H9 (cell line): ENCODE measurements at regions not wholly inside any gene's neighbourhood (a gene's known extent, or its start where the extent isn't known, plus 50 kb on each side); places are given as distances from the start of the nearest gene placed in this dataset.
A peak's percentile ranks its signal among the peaks of the same experiment; 100 is the strongest.

Experiments used
- DNase-seq: peaks from one replicate; pipeline ENCODE4 v3.0.0-alpha.2; 2017
- H2AFZ ChIP-seq: one replicate; pipeline ENCODE4 v1.6.1; 2013; ENCODE audit warnings: mild to moderate bottlenecking, low read length, control low read depth, moderate library complexity
- H2AK5ac ChIP-seq: 2 replicates; pipeline ENCODE4 v1.6.1; 2013; ENCODE audit warnings: low read length, control low read depth, mixed read lengths; ENCODE audit not compliant: insufficient read length
- H2BK120ac ChIP-seq: one replicate; pipeline ENCODE4 v1.6.1; 2013; ENCODE audit warnings: low read depth, mild to moderate bottlenecking, low read length, control low read depth, inconsistent platforms; ENCODE audit not compliant: poor library complexity, severe bottlenecking
- H2BK12ac ChIP-seq: 2 replicates; pipeline ENCODE4 v1.6.1; 2013; ENCODE audit warnings: low read length, control low read depth, mixed read lengths, low read depth; ENCODE audit not compliant: insufficient read length
- H2BK15ac ChIP-seq: 2 replicates; pipeline ENCODE4 v1.6.1; 2013; ENCODE audit warnings: low read depth, low read length, control low read depth
- H2BK20ac ChIP-seq: one replicate; pipeline ENCODE4 v1.6.1; 2013; ENCODE audit warnings: low read depth, mild to moderate bottlenecking, low read length, control low read depth, inconsistent platforms; ENCODE audit not compliant: poor library complexity, severe bottlenecking
- H2BK5ac ChIP-seq: 2 replicates; pipeline ENCODE4 v1.6.1; 2013; ENCODE audit warnings: low read length, control low read depth, mixed read lengths; ENCODE audit not compliant: insufficient read length
- H3K14ac ChIP-seq: 2 replicates; pipeline ENCODE4 v1.6.1; 2013; ENCODE audit warnings: low read length, control low read depth; ENCODE audit not compliant: insufficient read depth
- H3K18ac ChIP-seq: 2 replicates; pipeline ENCODE4 v1.6.1; 2013; ENCODE audit warnings: low read depth, mild to moderate bottlenecking, mixed read lengths, low read length, control low read depth; ENCODE audit not compliant: insufficient read length
- H3K23ac ChIP-seq: 2 replicates; pipeline ENCODE4 v1.6.1; 2013; ENCODE audit warnings: low read length, control low read depth, mixed read lengths, low read depth; ENCODE audit not compliant: insufficient read length
- H3K23me2 ChIP-seq: 2 replicates; pipeline ENCODE4 v1.6.1; 2013; ENCODE audit warnings: low read depth, mild to moderate bottlenecking, mixed read lengths, low read length, control low read depth; ENCODE audit not compliant: insufficient read length, poor library complexity, severe bottlenecking
- H3K27ac ChIP-seq: 2 replicates; pipeline ENCODE4 v1.5.1; 2013; ENCODE audit warnings: low read length, control low read depth, mixed read lengths, low read depth; ENCODE audit not compliant: insufficient read length
- H3K27me3 ChIP-seq: 2 replicates; pipeline ENCODE4 v1.6.1; 2013; ENCODE audit warnings: low read length, control low read depth, inconsistent platforms; ENCODE audit not compliant: insufficient read depth
- H3K4ac ChIP-seq: 2 replicates; pipeline ENCODE4 v1.6.1; 2013; ENCODE audit warnings: low read depth, mild to moderate bottlenecking, control low read depth, inconsistent platforms, low read length, moderate library complexity
- H3K4me1 ChIP-seq: 2 replicates; pipeline ENCODE4 v1.6.1; 2013; ENCODE audit warnings: low read length, control low read depth, inconsistent platforms; ENCODE audit not compliant: insufficient read depth
- H3K4me2 ChIP-seq: 2 replicates; pipeline ENCODE4 v1.6.1; 2013; ENCODE audit warnings: low read length, control low read depth, mixed read lengths; ENCODE audit not compliant: insufficient read length, insufficient read depth
- H3K56ac ChIP-seq: 2 replicates; pipeline ENCODE4 v1.6.1; 2013; ENCODE audit warnings: low read depth, mild to moderate bottlenecking, mixed read lengths, low read length, control low read depth; ENCODE audit not compliant: insufficient read length
- H3K79me1 ChIP-seq: 2 replicates; pipeline ENCODE4 v1.6.1; 2013; ENCODE audit warnings: low read depth, mild to moderate bottlenecking, moderate library complexity, low read length, control low read depth, inconsistent platforms; ENCODE audit not compliant: insufficient read depth, poor library complexity, severe bottlenecking
- H3K79me2 ChIP-seq: 2 replicates; pipeline ENCODE4 v1.6.1; 2013; ENCODE audit warnings: low read length, control low read depth, inconsistent platforms; ENCODE audit not compliant: insufficient read depth
- H3K9ac ChIP-seq: 2 replicates; pipeline ENCODE4 v1.6.1; 2013; ENCODE audit warnings: low read length, control low read depth, mixed read lengths; ENCODE audit not compliant: insufficient read length; ENCODE audit errors: extremely low read depth
- H3K9me3 ChIP-seq: one replicate; pipeline ENCODE4 v1.6.1; 2013; ENCODE audit warnings: low read depth, low read length, inconsistent platforms; ENCODE audit not compliant: control insufficient read depth
- H3T11ph ChIP-seq: one replicate; pipeline ENCODE4 v1.6.1; 2013; ENCODE audit warnings: mild to moderate bottlenecking, low read length, control low read depth, inconsistent platforms
- H4K20me1 ChIP-seq: one replicate; pipeline ENCODE4 v1.6.1; 2013; ENCODE audit not compliant: control insufficient read depth, insufficient read length, insufficient read depth
- H4K5ac ChIP-seq: 2 replicates; pipeline ENCODE4 v1.6.1; 2013; ENCODE audit warnings: low read depth, mild to moderate bottlenecking, mixed read lengths, low read length, control low read depth; ENCODE audit not compliant: insufficient read length
- H4K8ac ChIP-seq: replicated peaks from 2 replicates; pipeline ENCODE4 v1.6.1; 2013; ENCODE audit warnings: low read length, control low read depth, mixed read lengths, low read depth; ENCODE audit not compliant: insufficient read length
- H4K91ac ChIP-seq: 2 replicates; pipeline ENCODE4 v1.6.1; 2013; ENCODE audit warnings: low read depth, mild to moderate bottlenecking, moderate library complexity, mixed read lengths, low read length, control low read depth; ENCODE audit not compliant: insufficient read length
- H3K27ac Mint-ChIP-seq, 3 experiments: 2 replicates in 2 of 3; 3 replicates in 1 of 3; pipeline ENCODE4 v1.8.0; 2020 to 2021; ENCODE audit warnings: mixed read lengths in 3 of 3, mild to moderate bottlenecking in 1 of 3, moderate library complexity in 1 of 3
- H3K27me3 Mint-ChIP-seq: 2 replicates; pipeline ENCODE4 v1.8.0; 2021; ENCODE audit warnings: low read depth, mild to moderate bottlenecking, moderate library complexity, mixed read lengths
- H3K36me3 Mint-ChIP-seq, 3 experiments: 2 replicates in 2 of 3; 3 replicates in 1 of 3; pipeline ENCODE4 v1.8.0; 2020 to 2021; ENCODE audit warnings: low read depth in 3 of 3, mixed read lengths in 3 of 3; ENCODE audit not compliant: insufficient read depth in 1 of 3
- H3K4me1 Mint-ChIP-seq, 2 experiments: 2 replicates each; pipeline ENCODE4 v1.8.0; 2020; ENCODE audit warnings: mixed read lengths in 2 of 2
- H3K4me3 Mint-ChIP-seq, 2 experiments: 2 replicates in 1 of 2; 3 replicates in 1 of 2; pipeline ENCODE4 v1.8.0; 2020 to 2021; ENCODE audit warnings: mild to moderate bottlenecking in 2 of 2, mixed read lengths in 2 of 2, moderate library complexity in 1 of 2
- H3K9me3 Mint-ChIP-seq, 2 experiments: 2 replicates in 1 of 2; 3 replicates in 1 of 2; pipeline ENCODE4 v1.8.0; 2020; ENCODE audit warnings: mild to moderate bottlenecking in 2 of 2, mixed read lengths in 2 of 2, moderate library complexity in 1 of 2
- WGBS: extraction: QIAGEN DNeasy Blood & Tissue Kit; methylation state at CpG from one replicate; pipeline ENCODE4 v1.1.7; 2013; ENCODE audit warnings: missing lambda C conversion rate, low lambda C conversion rate, mixed read lengths; ENCODE audit not compliant: insufficient read length; ENCODE audit errors: extremely low coverage; 5-methylcytosine and 5-hydroxymethylcytosine counted together
- TF ChIP-seq, protein P1 (sequence below): fragments of 200-600 bp; sonication (generic); conservative IDR thresholded peaks from 3 replicates; pipeline ENCODE4 v1.8.0; 2021; ENCODE audit warnings: antibody characterized with exemption, mild to moderate bottlenecking

DNA sequence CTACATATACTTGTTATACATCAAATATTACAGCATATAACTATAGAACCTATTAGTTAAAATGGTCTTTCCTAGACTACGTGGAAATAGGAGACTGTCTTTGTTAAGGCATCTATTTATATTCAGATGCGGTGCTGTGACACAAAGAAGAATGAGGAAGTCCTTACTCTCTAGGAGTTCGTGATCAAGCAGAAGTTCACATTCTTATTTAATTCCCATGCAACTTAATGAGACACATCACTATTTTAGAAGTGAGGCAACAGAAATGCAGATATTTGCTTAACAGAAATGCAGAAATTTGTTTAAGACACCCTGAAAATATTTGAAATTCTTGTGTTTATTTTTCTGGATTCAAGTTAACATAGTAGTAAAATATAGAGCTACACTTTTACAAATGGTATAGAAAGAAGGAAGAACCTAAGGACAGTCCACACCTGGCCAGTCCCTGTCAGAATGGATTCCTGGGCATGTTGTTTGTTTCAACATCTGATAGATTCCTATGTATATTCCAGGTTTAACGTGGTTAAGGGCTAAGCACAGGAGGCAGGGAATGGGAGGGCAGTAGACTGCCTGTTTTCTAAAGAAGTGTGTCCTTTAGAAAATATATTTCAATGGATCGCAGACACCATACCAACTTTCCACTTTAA is 70.6 kb upstream of the NXPH1 start:
- peak overlapping the region; percentile 56 for H3K56ac ChIP-seq
- TF ChIP-seq, protein P1, sequence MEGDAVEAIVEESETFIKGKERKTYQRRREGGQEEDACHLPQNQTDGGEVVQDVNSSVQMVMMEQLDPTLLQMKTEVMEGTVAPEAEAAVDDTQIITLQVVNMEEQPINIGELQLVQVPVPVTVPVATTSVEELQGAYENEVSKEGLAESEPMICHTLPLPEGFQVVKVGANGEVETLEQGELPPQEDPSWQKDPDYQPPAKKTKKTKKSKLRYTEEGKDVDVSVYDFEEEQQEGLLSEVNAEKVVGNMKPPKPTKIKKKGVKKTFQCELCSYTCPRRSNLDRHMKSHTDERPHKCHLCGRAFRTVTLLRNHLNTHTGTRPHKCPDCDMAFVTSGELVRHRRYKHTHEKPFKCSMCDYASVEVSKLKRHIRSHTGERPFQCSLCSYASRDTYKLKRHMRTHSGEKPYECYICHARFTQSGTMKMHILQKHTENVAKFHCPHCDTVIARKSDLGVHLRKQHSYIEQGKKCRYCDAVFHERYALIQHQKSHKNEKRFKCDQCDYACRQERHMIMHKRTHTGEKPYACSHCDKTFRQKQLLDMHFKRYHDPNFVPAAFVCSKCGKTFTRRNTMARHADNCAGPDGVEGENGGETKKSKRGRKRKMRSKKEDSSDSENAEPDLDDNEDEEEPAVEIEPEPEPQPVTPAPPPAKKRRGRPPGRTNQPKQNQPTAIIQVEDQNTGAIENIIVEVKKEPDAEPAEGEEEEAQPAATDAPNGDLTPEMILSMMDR: no peak
- no peaks in the 10 kb centered on the region for H3K27me3 ChIP-seq
- no CpG with 5 or more reads among the region's 5 CpGs for WGBS
- no peaks in the 10 kb centered on the region for H3K79me2 ChIP-seq
- no peaks in the 10 kb centered on the region for H3K27me3 Mint-ChIP-seq
- no peak overlapping the region for H3K9ac ChIP-seq
- H4K8ac ChIP-seq: no peak overlapping the region
- H3K27ac Mint-ChIP-seq: peak overlapping the region; percentile 97 to 100 (median 98)
- no peak overlapping the region for H2BK12ac ChIP-seq
- H4K20me1 ChIP-seq: no peaks in the 10 kb centered on the region
- H3K23me2 ChIP-seq: no peaks in the 10 kb centered on the region
- H2BK5ac ChIP-seq: peak overlapping the region; percentile 92
- peak overlapping the region; percentile 57 for H4K5ac ChIP-seq
- H3T11ph ChIP-seq: no peak overlapping the region
- H3K4me2 ChIP-seq: peak overlapping the region; percentile 32
- no peaks in the 10 kb centered on the region for H3K79me1 ChIP-seq
- peaks cover 48 to 55% of the 10 kb centered on the region in 2 experiments for H3K4me1 Mint-ChIP-seq
- H3K23ac ChIP-seq: no peak overlapping the region
- no peaks in the 10 kb centered on the region for H3K9me3 ChIP-seq
- peaks cover 0 to 15% (median 14%) of the 10 kb centered on the region in 3 experiments; a peak in 5 of 7 replicates for H3K36me3 Mint-ChIP-seq
- H3K27ac ChIP-seq: peak overlapping the region; percentile 99
- H3K9me3 Mint-ChIP-seq: peaks cover 12 to 17% of the 10 kb centered on the region in 2 experiments
- no peak overlapping the region for H2AFZ ChIP-seq
- H3K4me1 ChIP-seq: peaks cover 17% of the 10 kb centered on the region
- H3K4ac ChIP-seq: no peak overlapping the region
- H3K4me3 Mint-ChIP-seq: peak overlapping the region; percentile 21 to 45; a peak in 3 of 5 replicates
- H2AK5ac ChIP-seq: no peak overlapping the region
- H4K91ac ChIP-seq: no peak overlapping the region
- no peak overlapping the region for H2BK120ac ChIP-seq
- DNase-seq: peak; percentile 31
- peak overlapping the region; percentile 39 for H3K18ac ChIP-seq
- H2BK20ac ChIP-seq: no peak overlapping the region
- H3K14ac ChIP-seq: peak overlapping the region; percentile 25; the same call in 1 of the 2 replicates
- no peak overlapping the region for H2BK15ac ChIP-seq
